T-helper 1 cell treated with Interleukin-12 subunit alpha and Interleukin-12 subunit beta and Interleukin-4 antibody, amounts not matched to agents 30 ng/mL and 1 ng/mL, for 36 hours (primary cell): ENCODE measurements at regions not wholly inside any gene's neighbourhood (a gene's known extent, or its start where the extent isn't known, plus 50 kb on each side); places are given as distances from the start of the nearest gene placed in this dataset.

ENCODE experiments used
- intact Hi-C: fragments of 100-400 bp; cut with micrococcal nuclease; formaldehyde crosslinking; loops from one replicate; pipeline ENCODE4 v1.15.1; 2024

DNA sequence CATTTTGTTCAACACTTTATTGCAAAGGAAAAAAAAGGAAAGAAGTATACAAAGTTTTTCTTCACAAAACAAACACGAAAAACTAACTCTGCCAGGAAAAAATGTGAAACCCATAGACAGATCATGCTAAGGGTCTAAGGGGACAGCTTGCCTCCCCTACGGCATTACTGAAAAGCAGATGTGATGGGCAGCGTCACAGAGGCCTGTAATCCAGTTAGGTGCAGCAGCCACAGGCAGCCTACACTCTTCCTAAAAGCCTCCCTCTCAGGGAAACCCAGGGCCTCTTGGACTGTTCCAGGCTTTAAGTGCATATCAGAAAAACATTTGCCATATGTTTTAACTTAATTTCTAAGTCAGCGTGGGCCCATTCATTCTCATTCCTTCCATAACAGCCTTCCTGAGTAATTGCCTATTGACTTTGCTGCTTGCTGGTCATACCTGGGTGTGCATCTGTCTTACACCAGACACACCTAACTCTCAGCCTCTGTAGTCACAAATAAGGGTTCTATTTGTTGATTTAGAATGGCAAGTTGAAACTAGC, 135.7 kb upstream of the SERP2 start:
- intact Hi-C loops, result loop anchor here (1.0 kb wide), 1 partner anchor 40 kb away; no protein-coding TSS in a partner anchor

DNA sequence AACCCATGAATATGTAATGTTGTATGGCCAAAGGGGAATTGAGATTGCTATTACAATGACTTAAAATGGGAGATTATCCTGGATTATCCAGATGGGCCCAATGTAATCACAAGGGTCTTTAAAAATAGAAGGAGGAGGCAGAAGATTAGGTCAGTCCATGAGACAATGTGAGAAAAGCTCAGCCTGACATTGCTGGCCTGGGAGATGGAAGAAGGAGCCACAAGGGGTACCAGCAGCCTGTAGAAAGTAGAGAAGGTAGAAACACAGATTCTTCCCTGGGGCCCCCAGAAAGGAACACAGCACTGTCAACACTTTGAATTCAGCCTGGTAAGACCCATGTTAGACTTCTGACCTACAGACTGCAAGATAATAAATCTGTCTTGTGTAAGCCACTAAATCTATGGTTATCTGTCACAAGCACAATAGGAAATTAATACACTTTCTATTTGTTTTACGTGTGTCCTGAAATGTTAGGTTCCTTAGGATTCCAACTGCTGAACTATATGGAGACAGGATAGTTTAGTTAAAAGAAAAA, 132.9 kb upstream of the SERP2 start:
- intact Hi-C loops, result loop anchor here (10.0 kb wide), 1 partner anchor 186 kb away; no protein-coding TSS in a partner anchor

- intact Hi-C loops, result loop anchor here (2.0 to 10.0 kb wide), 2 partner anchors 59 to 187 kb away; no protein-coding TSS in a partner anchor
Measured at GRCh38 chr13:44241638-44242037, 132.0 kb upstream of the SERP2 start.

DNA sequence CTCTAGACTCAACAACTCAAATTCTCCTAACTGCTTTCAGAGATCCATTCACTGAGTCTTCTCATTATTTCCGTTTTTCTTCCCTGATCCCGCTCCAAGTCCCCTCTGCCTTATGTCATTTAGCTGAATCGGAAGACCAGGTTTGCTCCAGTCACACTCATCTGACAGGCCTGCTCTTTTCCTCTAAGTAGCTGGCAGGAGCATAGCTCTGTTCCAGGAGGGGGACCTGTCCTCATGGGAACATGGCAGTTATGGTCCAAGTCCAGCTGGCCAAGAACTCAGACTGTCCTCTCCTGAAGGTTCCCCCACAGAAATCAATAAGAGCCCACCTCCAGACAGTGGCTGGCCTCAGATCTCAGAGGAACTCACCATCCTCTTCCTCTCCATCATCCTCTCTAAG, 130.9 kb upstream of the SERP2 start:
- intact Hi-C loops, result loop anchor here (1.0 to 10.0 kb wide), 4 partner anchors 17 to 195 kb away; no protein-coding TSS in a partner anchor

GRCh38 chr13:44243198-44243857, 130.3 kb upstream of the SERP2 start:
- intact Hi-C loops, result loop anchor here (1.0 to 10.0 kb wide), 4 partner anchors 16 to 194 kb away; no protein-coding TSS in a partner anchor

GRCh38 chr13:44244288-44244687, 129.3 kb upstream of the SERP2 start:
- intact Hi-C loops, result loop anchor here (10.0 kb wide), 1 partner anchor 189 kb away; no protein-coding TSS in a partner anchor

DNA sequence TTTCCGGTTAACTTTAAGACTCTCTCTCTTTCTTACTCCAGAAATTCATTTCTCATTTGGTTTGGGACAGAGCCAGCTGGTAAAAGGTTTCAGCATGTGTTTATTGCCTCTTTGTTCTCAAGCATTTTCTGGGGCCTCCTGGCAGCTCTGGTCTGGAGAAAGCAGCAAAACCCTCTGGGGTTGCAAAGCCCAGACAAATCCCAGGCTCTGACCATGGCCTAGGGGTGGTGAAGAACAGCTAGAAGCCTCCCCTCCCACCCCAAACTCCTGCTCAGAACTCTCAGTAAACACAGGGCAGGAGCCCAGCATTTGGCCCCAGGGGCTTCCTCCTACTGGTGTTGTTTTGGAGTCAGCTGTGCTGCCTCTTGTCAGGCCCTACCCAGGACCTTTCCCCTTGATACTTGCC, 124.2 kb upstream of the SERP2 start:
- intact Hi-C loops, result loop anchor here (10.0 kb wide), 1 partner anchor 195 kb away; no protein-coding TSS in a partner anchor

DNA sequence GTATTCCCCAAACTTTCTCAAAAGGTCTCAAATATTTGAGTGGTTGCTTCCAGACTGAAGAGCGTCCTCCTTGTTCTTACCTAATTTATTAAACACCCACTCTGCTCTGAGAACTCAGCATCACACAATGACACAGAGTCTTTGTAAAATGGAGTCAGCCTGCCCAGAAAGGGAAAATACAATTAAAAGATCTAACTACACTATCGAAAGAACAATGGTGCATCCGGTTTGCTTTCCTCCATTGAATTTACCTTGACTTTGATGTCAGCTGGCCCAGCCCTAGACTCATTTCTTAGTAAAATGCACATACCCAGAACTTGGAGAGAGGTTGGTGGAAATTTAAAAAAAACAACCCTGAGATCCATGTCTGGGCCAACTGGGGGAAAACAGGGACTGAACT, 120.7 kb upstream of the SERP2 start:
- intact Hi-C loops, result no loop called here

DNA sequence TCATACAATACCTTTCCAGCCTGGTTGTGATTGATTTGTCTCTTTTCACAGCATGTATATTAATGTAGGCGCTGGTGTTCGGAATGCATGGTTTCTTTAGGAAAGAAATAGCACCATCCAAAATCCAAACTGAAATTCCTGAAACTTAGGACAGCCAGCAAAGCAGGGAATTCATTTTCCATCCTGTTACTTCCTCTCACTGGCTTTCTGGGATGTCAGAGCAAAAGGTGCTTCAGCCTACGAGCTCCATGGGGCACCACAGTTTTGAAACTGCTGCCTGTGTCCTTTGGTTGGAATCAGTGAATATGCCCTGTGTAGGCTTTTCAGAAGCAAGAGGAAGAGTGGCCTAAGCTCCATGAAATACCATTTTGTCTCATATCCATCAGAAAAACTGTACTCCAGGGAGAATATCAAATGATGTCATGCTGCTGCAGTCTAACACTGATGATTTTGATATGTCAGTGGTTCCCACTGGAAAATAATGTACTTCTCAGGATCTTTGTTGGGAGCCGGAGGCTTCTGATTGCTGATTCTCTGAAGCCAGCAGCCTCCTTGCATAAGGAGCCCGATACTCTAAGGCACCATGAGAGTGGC, 117.8 kb upstream of the SERP2 start:
- intact Hi-C loops, result no loop called here

DNA sequence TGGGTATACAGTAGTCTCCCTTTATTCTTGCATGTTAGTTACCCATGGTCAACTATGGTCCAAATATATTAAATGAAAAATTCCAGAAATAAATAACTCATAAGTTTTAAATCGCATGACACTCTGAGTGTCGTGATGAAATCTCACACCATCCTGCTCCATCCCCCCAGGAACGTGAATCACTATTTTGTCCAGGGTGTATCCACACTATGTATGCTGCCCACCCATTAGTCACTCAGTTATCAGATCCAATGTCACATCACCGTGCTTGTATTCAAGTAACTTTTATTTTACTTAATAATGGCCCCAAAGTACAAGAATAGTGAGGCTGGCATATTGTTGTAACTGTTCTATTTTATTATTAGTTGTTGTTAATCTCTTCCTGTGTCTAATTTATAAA, 115.8 kb upstream of the SERP2 start:
- intact Hi-C loops, result no loop called here

- intact Hi-C loops, result loop anchor here (1.0 kb wide), 9 partner anchors 15 to 659 kb away; no protein-coding TSS in a partner anchor
Measured at GRCh38 chr13:44259045-44260027, 114.3 kb upstream of the SERP2 start.

- intact Hi-C loops, result no loop called here
Measured at GRCh38 chr13:44260336-44260735, 113.3 kb upstream of the SERP2 start.

DNA sequence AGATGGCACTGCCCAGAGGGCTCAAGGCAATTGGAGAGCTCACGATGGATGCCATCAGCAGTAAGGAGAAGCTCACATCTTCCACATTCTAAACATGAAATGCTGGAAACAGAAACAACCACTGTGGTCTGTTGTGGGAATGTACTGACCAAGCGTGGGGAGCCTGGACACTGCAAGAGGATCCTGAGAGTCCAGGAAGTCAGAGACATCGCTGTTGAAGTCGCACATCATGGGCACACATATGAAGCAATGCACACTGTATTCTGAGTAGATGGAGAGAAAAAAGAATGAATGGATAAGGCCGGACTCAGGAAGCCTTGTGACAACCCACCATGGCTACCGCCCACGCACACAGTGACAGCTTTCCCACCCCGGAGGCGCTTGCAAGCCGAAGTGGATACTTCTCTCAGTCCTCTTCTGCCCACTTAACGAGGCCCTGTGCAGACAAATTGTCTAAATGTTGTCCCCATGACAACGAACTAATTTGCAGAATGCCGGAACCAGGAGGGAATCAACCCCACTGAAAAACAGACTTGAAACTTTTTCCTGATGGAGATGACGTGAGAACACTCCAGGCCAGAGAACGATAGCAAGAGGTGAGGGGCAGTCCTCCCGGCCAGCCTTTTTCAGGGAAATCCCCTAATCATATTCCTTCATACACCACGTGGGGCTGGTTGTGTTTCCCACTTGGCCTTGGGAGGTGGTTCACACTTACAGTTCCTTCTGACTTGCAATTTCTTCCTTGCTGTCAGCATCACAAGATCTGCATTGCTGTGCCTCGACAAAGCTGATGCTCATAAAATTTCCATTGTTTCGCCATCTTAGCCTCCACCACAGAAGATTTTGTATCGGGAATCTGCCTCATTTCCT, 109.6 kb upstream of the SERP2 start:
- intact Hi-C loops, result no loop called here

DNA sequence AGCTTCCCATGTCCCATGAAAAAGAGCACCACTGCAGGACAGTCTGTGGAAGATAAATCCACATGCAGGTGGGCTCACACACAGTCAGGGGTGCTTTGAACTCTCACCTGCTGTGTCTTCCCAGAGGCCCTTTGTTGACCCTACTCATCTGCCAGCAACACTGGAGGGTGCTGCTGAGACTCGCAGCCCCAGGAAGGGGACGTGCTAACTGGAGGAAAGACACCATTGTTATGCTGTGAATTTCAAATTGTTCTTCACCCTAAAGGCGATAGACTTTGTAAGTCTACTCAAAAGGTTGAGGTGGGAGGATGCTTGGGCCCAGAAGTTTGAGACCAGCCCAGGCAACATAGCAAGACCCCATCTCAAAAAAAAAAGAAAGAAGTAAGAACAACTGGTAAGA, 107.3 kb upstream of the SERP2 start:
- intact Hi-C loops, result no loop called here

DNA sequence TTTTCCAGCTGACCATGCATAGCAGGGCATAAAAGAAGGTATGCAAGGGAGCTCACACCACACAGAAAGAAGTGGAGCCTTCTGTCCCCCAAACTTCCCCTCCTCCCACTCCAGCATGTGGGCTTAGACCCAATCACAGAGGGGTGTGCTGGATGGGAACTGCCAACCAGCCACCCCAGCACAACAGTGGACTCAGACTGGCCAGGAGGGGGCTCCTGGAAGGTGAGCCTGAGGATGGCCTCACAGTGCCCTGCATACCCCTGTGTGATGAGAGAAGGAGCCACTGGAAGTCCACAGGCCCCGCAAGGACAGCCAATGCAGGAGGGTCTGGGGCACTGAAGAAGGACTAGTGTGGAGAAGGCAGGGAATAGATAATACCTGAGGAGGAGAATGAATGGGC, 106.9 kb upstream of the SERP2 start:
- intact Hi-C loops, result no loop called here

- intact Hi-C loops, result no loop called here
Measured at GRCh38 chr13:44267203-44267602, 106.4 kb upstream of the SERP2 start.

DNA sequence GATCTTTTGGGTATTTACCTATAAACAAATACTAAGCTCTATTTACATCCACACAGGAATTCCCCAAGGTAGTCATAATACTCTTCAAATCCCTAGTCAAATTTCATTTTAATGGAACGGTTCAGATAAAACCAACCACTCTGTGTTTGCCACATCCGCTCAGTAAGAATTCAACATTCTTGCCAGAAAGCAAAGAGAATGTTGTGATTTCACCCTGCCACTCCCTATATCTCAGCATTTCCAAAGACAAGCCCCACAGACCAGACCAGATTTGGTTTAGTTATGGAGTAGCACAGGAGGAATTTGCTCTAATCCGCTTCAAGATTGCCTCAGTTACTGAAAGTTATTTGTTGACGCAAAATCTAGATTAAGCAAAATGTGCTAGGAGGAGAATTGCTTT, 105.6 kb upstream of the SERP2 start:
- intact Hi-C loops, result no loop called here

- intact Hi-C loops, result no loop called here
Measured at GRCh38 chr13:44268980-44269379, 104.6 kb upstream of the SERP2 start.

DNA sequence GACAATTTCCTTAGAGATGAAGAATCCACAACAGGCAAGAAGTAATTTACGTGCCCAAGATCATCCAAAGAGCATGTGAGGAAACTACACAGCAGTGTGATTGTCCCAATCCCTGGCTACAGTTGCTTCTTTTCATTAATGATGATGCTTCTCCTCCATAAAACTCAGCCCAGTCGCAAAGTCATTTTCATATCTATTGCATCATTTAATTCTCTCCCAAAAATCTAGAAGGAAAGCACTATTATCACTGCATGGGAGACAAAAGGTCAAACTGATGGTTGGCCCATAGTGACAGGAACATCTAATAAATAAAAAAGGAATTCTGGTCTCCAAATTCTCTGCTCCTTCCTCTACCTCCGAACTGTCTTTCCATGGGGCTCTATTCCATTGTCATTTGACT, 103.5 kb upstream of the SERP2 start:
- intact Hi-C loops, result loop anchor here (10.0 kb wide), 2 partner anchors 725 to 1215 kb away; no protein-coding TSS in a partner anchor

- intact Hi-C loops, result loop anchor here (10.0 kb wide), 2 partner anchors 724 to 1216 kb away; no protein-coding TSS in a partner anchor
Measured at GRCh38 chr13:44271031-44271455, 102.6 kb upstream of the SERP2 start.
